Caco-2 (cell line): ENCODE measurements at regions not wholly inside any gene's neighbourhood (a gene's known extent, or its start where the extent isn't known, plus 50 kb on each side); places are given as distances from the start of the nearest gene placed in this dataset.

Source experiments
- BruUV-seq: library from RNA; stranded (reverse); fragments of 400-500 nt; replicated peaks from 2 replicates; lab custom pipeline; 2021; lab: Mats Ljungman, UMichigan
- CTCF ChIA-PET: fragments of 300-600 bp; sonication (Branson Sonifier 250); formaldehyde crosslinking; loops from one replicate; lab custom pipeline; 2022; ENCODE audit warnings: antibody characterized with exemption; lab: Charles Lee
- POLR2A ChIA-PET: fragments of 300-600 bp; sonication (Branson Sonifier 250); formaldehyde crosslinking; loops from one replicate; lab custom pipeline; 2022; ENCODE audit warnings: antibody characterized with exemption; lab: Charles Lee
- DNase-seq, 2 experiments: peaks; one replicate each; pipeline versions ENCODE4 v3.0.0 to v3.0.0-alpha.2; 2020 to 2022
- H3K27me3 ChIP-seq: replicated peaks from 2 replicates; pipeline ENCODE4 v1.6.0; 2011; ENCODE audit warnings: low read length; ENCODE audit not compliant: control insufficient read depth, insufficient read depth
- H3K36me3 ChIP-seq: 2 replicates; pipeline ENCODE4 v1.5.1; 2011; ENCODE audit warnings: low read length; ENCODE audit not compliant: control insufficient read depth, insufficient read depth
- H3K4me1 ChIP-seq: fragments of 250-450 bp; sonication (Bioruptor Pico); 2 replicates; pipeline ENCODE4 v1.5.1; 2020; ENCODE audit warnings: mild to moderate bottlenecking
- H3K4me3 ChIP-seq: 2 replicates; pipeline ENCODE4 v1.5.1; 2011; ENCODE audit warnings: low read depth, mild to moderate bottlenecking, control low read depth, low read length
- H3K9me3 ChIP-seq: fragments of 250-450 bp; sonication (Bioruptor Pico); 2 replicates; pipeline ENCODE4 v1.5.1; 2020; ENCODE audit warnings: mild to moderate bottlenecking, moderate library complexity
- H3K27ac Mint-ChIP-seq: one replicate; pipeline ENCODE4 v1.8.0; 2022; ENCODE audit warnings: mixed read lengths; ENCODE audit not compliant: unreplicated experiment
- H3K27me3 Mint-ChIP-seq: one replicate; pipeline ENCODE4 v1.8.0; 2022; ENCODE audit warnings: mixed read lengths; ENCODE audit not compliant: insufficient read depth, unreplicated experiment
- H3K36me3 Mint-ChIP-seq: one replicate; pipeline ENCODE4 v1.8.0; 2022; ENCODE audit warnings: mild to moderate bottlenecking, mixed read lengths; ENCODE audit not compliant: insufficient read depth, unreplicated experiment
- H3K4me1 Mint-ChIP-seq: one replicate; pipeline ENCODE4 v1.8.0; 2022; ENCODE audit warnings: low read depth, mixed read lengths; ENCODE audit not compliant: unreplicated experiment
- H3K4me3 Mint-ChIP-seq: one replicate; pipeline ENCODE4 v1.8.0; 2022; ENCODE audit warnings: mild to moderate bottlenecking, moderate library complexity, mixed read lengths; ENCODE audit not compliant: unreplicated experiment
- H3K9me3 Mint-ChIP-seq: one replicate; pipeline ENCODE4 v1.8.0; 2022; ENCODE audit warnings: mixed read lengths; ENCODE audit not compliant: unreplicated experiment
- intact Hi-C: fragments of 100-400 bp; cut with micrococcal nuclease; formaldehyde crosslinking; loops from one replicate; pipeline ENCODE4 v1.10.0; 2022; ENCODE audit not compliant: unreplicated experiment
- TF ChIP-seq, protein P1 (sequence below), 2 experiments: fragments of 200-600 bp in 1 of 2; IDR thresholded peaks; 1 replicate in 1 of 2; 2 replicates in 1 of 2; pipeline versions ENCODE4 v1.5.1 to v1.8.0; 2011 to 2022; ENCODE audit warnings: antibody characterized with exemption in 1 of 2, control low read depth in 1 of 2, inconsistent platforms in 1 of 2, low read depth in 1 of 2, low read length in 1 of 2, mild to moderate bottlenecking in 1 of 2, moderate library complexity in 1 of 2; ENCODE audit not compliant: insufficient read depth in 1 of 2, severe bottlenecking in 1 of 2, unreplicated experiment in 1 of 2

- CTCF ChIA-PET, result no interaction called here
- H3K4me3 ChIP-seq, result no peak overlapping the region
- peaks cover 5% of the 10 kb centered on the region; the same call in 1 of the 2 replicates for H3K4me1 ChIP-seq
- POLR2A ChIA-PET, result no interaction called here
- no peaks in the 10 kb centered on the region for H3K9me3 ChIP-seq
- intact Hi-C loops, result no loop called here
- no peaks in the 10 kb centered on the region for H3K9me3 Mint-ChIP-seq
- no peak overlapping the region for H3K27ac Mint-ChIP-seq
- no peaks in the 10 kb centered on the region for H3K27me3 ChIP-seq
- H3K36me3 ChIP-seq, result no peaks in the 10 kb centered on the region
- DNase-seq, result no peak
- H3K4me1 Mint-ChIP-seq, result no peaks in the 10 kb centered on the region
- TF ChIP-seq, protein P1, sequence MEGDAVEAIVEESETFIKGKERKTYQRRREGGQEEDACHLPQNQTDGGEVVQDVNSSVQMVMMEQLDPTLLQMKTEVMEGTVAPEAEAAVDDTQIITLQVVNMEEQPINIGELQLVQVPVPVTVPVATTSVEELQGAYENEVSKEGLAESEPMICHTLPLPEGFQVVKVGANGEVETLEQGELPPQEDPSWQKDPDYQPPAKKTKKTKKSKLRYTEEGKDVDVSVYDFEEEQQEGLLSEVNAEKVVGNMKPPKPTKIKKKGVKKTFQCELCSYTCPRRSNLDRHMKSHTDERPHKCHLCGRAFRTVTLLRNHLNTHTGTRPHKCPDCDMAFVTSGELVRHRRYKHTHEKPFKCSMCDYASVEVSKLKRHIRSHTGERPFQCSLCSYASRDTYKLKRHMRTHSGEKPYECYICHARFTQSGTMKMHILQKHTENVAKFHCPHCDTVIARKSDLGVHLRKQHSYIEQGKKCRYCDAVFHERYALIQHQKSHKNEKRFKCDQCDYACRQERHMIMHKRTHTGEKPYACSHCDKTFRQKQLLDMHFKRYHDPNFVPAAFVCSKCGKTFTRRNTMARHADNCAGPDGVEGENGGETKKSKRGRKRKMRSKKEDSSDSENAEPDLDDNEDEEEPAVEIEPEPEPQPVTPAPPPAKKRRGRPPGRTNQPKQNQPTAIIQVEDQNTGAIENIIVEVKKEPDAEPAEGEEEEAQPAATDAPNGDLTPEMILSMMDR (IDR thresholded peaks at IDR 0.05; ENCODE audit: insufficient read depth in 1 of 2, low read depth in 1 of 2, low read length in 1 of 2, severe bottlenecking in 1 of 2, unreplicated experiment in 1 of 2), result no peak
- no TSS peak for BruUV-seq
- no peaks in the 10 kb centered on the region for H3K36me3 Mint-ChIP-seq
- H3K4me3 Mint-ChIP-seq, result no peak overlapping the region
- no peaks in the 10 kb centered on the region for H3K27me3 Mint-ChIP-seq
These were observed 535.1 kb upstream of the NR2F2 start for GRCh38 chr15:95795386-95795785.

DNA sequence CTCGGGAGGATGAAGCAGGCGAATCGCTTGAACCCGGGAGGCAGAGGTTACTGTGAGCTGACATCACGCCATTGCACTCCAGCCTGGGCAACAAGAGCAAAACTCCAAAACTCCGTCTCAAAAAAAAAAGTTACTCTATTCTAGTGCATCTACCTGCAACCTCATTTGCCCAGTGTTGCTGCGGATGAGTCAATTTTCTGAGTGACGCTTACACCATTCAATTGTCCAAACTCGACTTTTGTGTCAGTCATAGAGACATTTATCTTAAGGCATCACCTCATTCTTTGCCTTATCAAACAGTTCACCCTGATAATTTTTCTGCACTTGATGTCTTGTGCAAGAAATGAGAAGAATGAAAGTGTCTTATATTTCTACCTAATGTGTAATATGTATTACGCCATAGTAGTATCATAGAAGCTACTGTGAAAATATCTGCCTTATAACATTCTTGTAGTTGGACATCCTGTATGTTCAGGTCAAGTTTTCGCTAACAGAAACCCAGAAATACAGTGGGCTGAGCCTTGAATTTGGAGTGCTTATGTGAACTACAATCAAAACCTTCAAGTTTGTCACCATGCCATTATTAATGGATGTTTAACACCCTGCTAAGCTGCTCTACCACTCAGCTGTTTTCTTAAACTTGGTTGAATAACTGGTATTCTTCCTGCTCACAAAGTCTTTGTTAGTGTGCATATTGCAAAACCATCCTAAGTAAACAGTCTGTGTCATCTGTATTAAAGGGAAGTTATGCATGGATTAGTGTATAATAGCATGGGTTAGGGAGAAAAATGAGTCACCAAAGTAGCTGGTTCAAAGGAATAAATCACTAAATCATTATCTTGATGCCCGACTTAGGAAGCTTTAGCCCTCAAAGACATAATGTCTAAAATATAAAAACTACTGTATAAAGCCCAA is 531.0 kb upstream of the NR2F2 start:
- intact Hi-C loops, result loop anchor here (2.0 kb wide), 1 partner anchor 15 kb away; no protein-coding TSS in a partner anchor
- CTCF ChIA-PET, result interaction anchor here (0.6 kb wide), 1 partner anchor 527 kb away, joined by 3 read pairs; no protein-coding TSS in a partner anchor
- no peaks in the 10 kb centered on the region for H3K27me3 Mint-ChIP-seq

GRCh38 chr15:95804484-95804883 is 526.0 kb upstream of the NR2F2 start:
- H3K4me3 Mint-ChIP-seq, result no peak overlapping the region
- H3K27me3 ChIP-seq, result no peaks in the 10 kb centered on the region
- TF ChIP-seq, protein P1 (IDR thresholded peaks at IDR 0.05; ENCODE audit: insufficient read depth in 1 of 2, low read depth in 1 of 2, low read length in 1 of 2, severe bottlenecking in 1 of 2, unreplicated experiment in 1 of 2), result no peak
- ChIA-PET CTCF (no interaction called here), POLR2A (no interaction called here)
- H3K36me3 Mint-ChIP-seq, result no peaks in the 10 kb centered on the region
- H3K4me1 Mint-ChIP-seq, result no peaks in the 10 kb centered on the region
- H3K4me1 ChIP-seq, result peaks cover 4% of the 10 kb centered on the region; the same call in 1 of the 2 replicates
- intact Hi-C loops, result no loop called here
- no peak overlapping the region for H3K4me3 ChIP-seq
- H3K9me3 Mint-ChIP-seq, result peaks cover 22% of the 10 kb centered on the region
- H3K9me3 ChIP-seq, result no peaks in the 10 kb centered on the region
- no peaks in the 10 kb centered on the region for H3K27me3 Mint-ChIP-seq
- no peak overlapping the region for H3K27ac Mint-ChIP-seq
- DNase-seq, result no peak
- no TSS peak for BruUV-seq
- H3K36me3 ChIP-seq, result no peaks in the 10 kb centered on the region

More for the DNA sequence above, 531.0 kb upstream of the NR2F2 start:
- BruUV-seq, result no TSS peak
- no peaks in the 10 kb centered on the region for H3K36me3 Mint-ChIP-seq
- DNase-seq, result peak in 1 of 2 experiments; percentile 15
- no peak overlapping the region for H3K27ac Mint-ChIP-seq
- H3K4me3 Mint-ChIP-seq, result no peak overlapping the region
- POLR2A ChIA-PET, result no interaction called here
- H3K4me1 Mint-ChIP-seq, result no peaks in the 10 kb centered on the region
- TF ChIP-seq, protein P1 (IDR thresholded peaks at IDR 0.05; ENCODE audit: insufficient read depth in 1 of 2, low read depth in 1 of 2, low read length in 1 of 2, severe bottlenecking in 1 of 2, unreplicated experiment in 1 of 2), result no peak
- Histone ChIP-seq H3K4me1 (peaks cover 5% of the 10 kb centered on the region; the same call in 1 of the 2 replicates), H3K27me3 (no peaks in the 10 kb centered on the region), H3K9me3 (no peaks in the 10 kb centered on the region), H3K36me3 (no peaks in the 10 kb centered on the region), H3K4me3 (no peak overlapping the region)
- H3K9me3 Mint-ChIP-seq, result peaks cover 12% of the 10 kb centered on the region
